LNCaP clone FGC (cell line): ENCODE measurements at regions not wholly inside any gene's neighbourhood (a gene's known extent, or its start where the extent isn't known, plus 50 kb on each side); places are given as distances from the start of the nearest gene placed in this dataset.

Experiments
- DNase-seq: peaks from one replicate; pipeline ENCODE4 v3.0.0-alpha.2; 2011; ENCODE audit warnings: low read depth
- H3K4me3 ChIP-seq: 2 replicates; pipeline ENCODE4 v1.5.1; 2011; ENCODE audit warnings: mild to moderate bottlenecking, low read depth, low read length, control low read depth
- TF ChIP-seq, protein P1 (sequence below): IDR thresholded peaks from 2 replicates; pipeline ENCODE4 v1.5.1; 2012; ENCODE audit warnings: mild to moderate bottlenecking; ENCODE audit not compliant: control insufficient read depth, insufficient read depth; ENCODE audit errors: extremely low read depth

DNA sequence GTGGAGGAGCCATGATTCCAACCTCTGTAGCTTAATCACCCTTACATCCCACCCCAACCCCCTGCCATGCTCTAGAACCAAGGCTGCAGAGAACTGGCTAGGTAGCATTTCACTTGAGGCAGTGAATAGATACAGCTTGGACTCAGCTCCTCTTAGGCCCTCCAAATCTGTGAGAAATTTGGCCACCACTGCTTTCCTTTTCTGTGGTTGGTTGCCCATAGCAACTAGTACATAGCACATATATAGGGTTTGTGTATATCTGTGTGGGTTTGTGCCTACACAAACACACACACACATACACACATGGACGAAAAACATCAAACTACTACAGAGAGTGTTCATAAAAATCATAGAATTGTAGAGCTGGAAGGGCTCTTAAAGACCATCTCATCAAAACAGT is 52.0 kb upstream of the CCDC160 start:
- TF ChIP-seq, protein P1, sequence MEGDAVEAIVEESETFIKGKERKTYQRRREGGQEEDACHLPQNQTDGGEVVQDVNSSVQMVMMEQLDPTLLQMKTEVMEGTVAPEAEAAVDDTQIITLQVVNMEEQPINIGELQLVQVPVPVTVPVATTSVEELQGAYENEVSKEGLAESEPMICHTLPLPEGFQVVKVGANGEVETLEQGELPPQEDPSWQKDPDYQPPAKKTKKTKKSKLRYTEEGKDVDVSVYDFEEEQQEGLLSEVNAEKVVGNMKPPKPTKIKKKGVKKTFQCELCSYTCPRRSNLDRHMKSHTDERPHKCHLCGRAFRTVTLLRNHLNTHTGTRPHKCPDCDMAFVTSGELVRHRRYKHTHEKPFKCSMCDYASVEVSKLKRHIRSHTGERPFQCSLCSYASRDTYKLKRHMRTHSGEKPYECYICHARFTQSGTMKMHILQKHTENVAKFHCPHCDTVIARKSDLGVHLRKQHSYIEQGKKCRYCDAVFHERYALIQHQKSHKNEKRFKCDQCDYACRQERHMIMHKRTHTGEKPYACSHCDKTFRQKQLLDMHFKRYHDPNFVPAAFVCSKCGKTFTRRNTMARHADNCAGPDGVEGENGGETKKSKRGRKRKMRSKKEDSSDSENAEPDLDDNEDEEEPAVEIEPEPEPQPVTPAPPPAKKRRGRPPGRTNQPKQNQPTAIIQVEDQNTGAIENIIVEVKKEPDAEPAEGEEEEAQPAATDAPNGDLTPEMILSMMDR: no peak
- no peak for DNase-seq
- no peak overlapping the region for H3K4me3 ChIP-seq

DNA sequence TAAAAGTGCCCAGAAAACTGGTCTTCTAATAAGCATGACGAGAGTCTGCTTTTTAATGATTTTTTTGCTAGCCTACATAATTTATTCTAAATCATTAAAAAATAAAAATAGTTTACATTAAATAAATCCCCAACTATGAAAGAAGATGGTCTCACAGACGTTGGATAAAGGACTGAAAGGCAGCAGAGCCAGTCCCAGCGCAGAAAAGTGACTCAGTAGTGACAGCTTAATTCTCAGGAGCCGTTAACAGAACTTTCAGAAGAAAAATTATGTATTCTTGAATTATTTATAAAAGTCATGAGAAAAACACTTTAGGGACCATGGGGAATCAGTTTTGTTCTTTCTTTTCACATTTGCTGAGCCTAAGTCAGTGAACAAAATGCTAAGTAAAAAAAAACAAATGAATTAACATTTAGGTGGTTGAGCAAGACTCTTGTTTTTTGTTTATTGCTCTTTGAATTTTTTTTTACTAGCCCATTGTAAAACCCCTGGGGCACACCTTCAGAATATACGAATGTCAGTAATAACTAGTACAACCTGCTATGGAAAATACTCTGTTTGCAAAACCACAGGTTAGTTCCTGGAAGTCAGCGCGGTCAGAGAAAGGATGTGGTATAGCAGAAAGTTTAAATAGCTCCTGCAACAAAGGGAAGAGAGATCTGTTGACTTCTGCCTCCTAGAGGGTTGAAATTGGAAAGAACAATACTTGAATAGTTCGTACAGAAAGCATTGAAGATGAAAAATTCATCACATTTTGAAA is 50.4 kb upstream of the CCDC160 start:
- no peak overlapping the region for H3K4me3 ChIP-seq
- TF ChIP-seq, protein P1: no peak
- DNase-seq: peak; percentile 18
